ENCODE measurements at regions not wholly inside any gene's neighbourhood (a gene's known extent, or its start where the extent isn't known, plus 50 kb on each side); places are given as distances from the start of the nearest gene placed in this dataset.

- peak in 1 of 2 donors; percentile 28 for DNase-seq
- H3K9me3 ChIP-seq: no peaks in the 10 kb centered on the region
- H3K4me1 ChIP-seq: no peaks in the 10 kb centered on the region
- no peaks in the 10 kb centered on the region for H3K36me3 ChIP-seq
- TF ChIP-seq POLR2A (IDR thresholded peaks at IDR 0.05) (no peak), POLR2AphosphoS5 (IDR thresholded peaks at IDR 0.05) (no peak)
- H3K27ac ChIP-seq: no peak overlapping the region
- no peak overlapping the region for H3K4me3 ChIP-seq
- intact Hi-C loops (cut with DNase I; ENCODE audit: low total_unique reads): no loop called here
- H3K27me3 ChIP-seq: no peaks in the 10 kb centered on the region
- WGBS, 5 donors: 75 to 83% (median 80%) methylated on average over 4 of the region's 4 CpGs
These were observed 105.2 kb upstream of the ZNF521 start for GRCh38 chr18:25457126-25457525.

GRCh38 chr18:25456334-25457010 is 104.5 kb upstream of the ZNF521 start:
- Histone ChIP-seq H3K36me3 (no peaks in the 10 kb centered on the region), H3K4me1 (no peaks in the 10 kb centered on the region), H3K27ac (no peak overlapping the region), H3K27me3 (no peaks in the 10 kb centered on the region), H3K4me3 (no peak overlapping the region), H3K9me3 (peaks cover 0 to 2% (median under 1%) of the 10 kb centered on the region in 4 donors)
- DNase-seq: peak in 1 of 2 donors; percentile 21
- TF ChIP-seq POLR2AphosphoS5 (IDR thresholded peaks at IDR 0.05): no peak
- TF ChIP-seq EP300 (IDR thresholded peaks at IDR 0.05): no peak
- no peak for TF ChIP-seq CTCF (IDR thresholded peaks at IDR 0.05)
- TF ChIP-seq POLR2A (IDR thresholded peaks at IDR 0.05): no peak
- 68 to 78% (median 76%) methylated on average over 15 of the region's 15 CpGs for WGBS, 5 donors
- intact Hi-C loops (cut with DNase I; ENCODE audit: low total_unique reads): no loop called here

- Histone ChIP-seq H3K9me3 (peaks cover 0 to 10% (median 9%) of the 10 kb centered on the region in 4 donors), H3K4me1 (no peaks in the 10 kb centered on the region), H3K36me3 (no peaks in the 10 kb centered on the region), H3K27me3 (no peaks in the 10 kb centered on the region), H3K4me3 (no peak overlapping the region), H3K27ac (no peak overlapping the region)
- intact Hi-C loops (cut with DNase I; ENCODE audit: low total_unique reads): no loop called here
- 59 to 68% (median 63%) methylated on average over 2 of the region's 2 CpGs for WGBS, 5 donors
- TF ChIP-seq POLR2AphosphoS5 (IDR thresholded peaks at IDR 0.05): no peak
- TF ChIP-seq POLR2A (IDR thresholded peaks at IDR 0.05): no peak
- TF ChIP-seq EP300 (IDR thresholded peaks at IDR 0.05): no peak
- no peak for DNase-seq
These were observed 103.7 kb upstream of the ZNF521 start for GRCh38 chr18:25455646-25456045.

GRCh38 chr18:25455159-25455558 is 103.2 kb upstream of the ZNF521 start:
- H3K27ac ChIP-seq: no peak overlapping the region
- no peaks in the 10 kb centered on the region for H3K36me3 ChIP-seq
- no peaks in the 10 kb centered on the region for H3K4me1 ChIP-seq
- H3K4me3 ChIP-seq: no peak overlapping the region
- no peak for DNase-seq
- 67 to 95% (median 77%) methylated on average over 1 of the region's 1 CpG for WGBS, 5 donors
- intact Hi-C loops (cut with DNase I; ENCODE audit: low total_unique reads): no loop called here
- H3K9me3 ChIP-seq: peaks cover 0 to 11% (median 10%) of the 10 kb centered on the region in 4 donors
- no peaks in the 10 kb centered on the region for H3K27me3 ChIP-seq
- TF ChIP-seq POLR2A (IDR thresholded peaks at IDR 0.05): no peak
- TF ChIP-seq EP300 (IDR thresholded peaks at IDR 0.05): no peak
- no peak for TF ChIP-seq POLR2AphosphoS5 (IDR thresholded peaks at IDR 0.05)
- no peak for TF ChIP-seq CTCF (IDR thresholded peaks at IDR 0.05)

GRCh38 chr18:25454730-25455129 is 102.8 kb upstream of the ZNF521 start:
- Histone ChIP-seq H3K36me3 (no peaks in the 10 kb centered on the region), H3K9me3 (peaks cover 0 to 11% (median 10%) of the 10 kb centered on the region in 4 donors), H3K4me1 (no peaks in the 10 kb centered on the region), H3K27ac (no peak overlapping the region), H3K27me3 (no peaks in the 10 kb centered on the region), H3K4me3 (no peak overlapping the region)
- TF ChIP-seq POLR2AphosphoS5 (IDR thresholded peaks at IDR 0.05) (no peak), CTCF (IDR thresholded peaks at IDR 0.05) (no peak), EP300 (IDR thresholded peaks at IDR 0.05) (no peak), POLR2A (IDR thresholded peaks at IDR 0.05) (no peak)
- WGBS, 5 donors: 73 to 89% (median 82%) methylated on average over 3 of the region's 3 CpGs
- intact Hi-C loops (cut with DNase I; ENCODE audit: low total_unique reads): no loop called here
- no peak for DNase-seq
